GM03348 (cell line): ENCODE measurements at regions not wholly inside any gene's neighbourhood (a gene's known extent, or its start where the extent isn't known, plus 50 kb on each side); places are given as distances from the start of the nearest gene placed in this dataset.
"Not testable (repeated sequence)": the region's sequence is repeated elsewhere in the genome, so short reads cannot be mapped to it uniquely, and the experiment has no call there.

Source experiments
- DNase-seq: peaks from one replicate; pipeline ENCODE4 v3.0.0; 2012; ENCODE audit warnings: low spot score

DNA sequence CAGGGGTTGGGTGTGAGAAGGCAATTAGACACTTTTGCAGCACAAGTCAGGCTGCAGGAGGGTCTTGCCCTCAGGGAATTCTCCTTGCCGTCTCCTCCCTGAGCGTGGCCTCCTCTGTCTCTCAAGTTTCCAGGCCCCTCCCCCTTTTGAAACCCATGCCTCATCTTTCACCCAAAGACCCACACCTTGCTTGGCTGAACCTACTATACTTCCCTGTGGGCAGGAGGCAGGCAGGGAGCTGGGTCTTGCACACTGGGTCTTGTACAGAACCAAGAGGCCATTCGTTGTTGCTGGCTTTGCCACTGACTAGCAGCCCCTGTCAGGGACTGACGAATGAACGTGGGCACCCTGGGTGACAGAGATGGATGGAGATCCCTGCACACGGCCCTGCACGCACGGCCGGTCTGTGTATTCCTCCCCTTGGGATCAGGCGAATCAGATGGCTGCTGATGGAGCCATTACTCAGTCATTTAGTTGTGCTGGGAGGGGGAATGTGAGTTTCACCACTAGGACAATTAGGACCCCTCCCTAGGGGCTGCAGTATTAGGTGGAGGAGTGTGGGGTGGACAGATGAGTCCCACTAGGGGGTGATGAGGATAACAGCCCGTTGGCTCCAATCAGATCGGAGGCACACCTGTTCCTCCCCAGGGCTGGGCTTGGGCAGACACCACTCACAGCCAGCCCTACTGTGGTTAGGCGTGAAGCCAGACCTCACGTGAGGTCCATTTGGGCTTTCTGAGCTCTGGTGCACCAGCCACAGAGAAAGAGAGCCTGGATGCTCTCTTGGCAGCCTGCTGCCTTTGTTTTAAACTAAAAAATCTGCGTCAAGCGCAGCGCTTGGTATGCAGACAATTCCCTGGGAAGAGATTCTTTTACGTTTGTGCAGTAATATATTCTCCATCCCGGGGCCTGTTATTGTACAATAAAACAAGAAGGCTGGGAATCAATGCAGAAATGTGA, 167.7 kb upstream of the WSCD1 start:
- no peak for DNase-seq

DNA sequence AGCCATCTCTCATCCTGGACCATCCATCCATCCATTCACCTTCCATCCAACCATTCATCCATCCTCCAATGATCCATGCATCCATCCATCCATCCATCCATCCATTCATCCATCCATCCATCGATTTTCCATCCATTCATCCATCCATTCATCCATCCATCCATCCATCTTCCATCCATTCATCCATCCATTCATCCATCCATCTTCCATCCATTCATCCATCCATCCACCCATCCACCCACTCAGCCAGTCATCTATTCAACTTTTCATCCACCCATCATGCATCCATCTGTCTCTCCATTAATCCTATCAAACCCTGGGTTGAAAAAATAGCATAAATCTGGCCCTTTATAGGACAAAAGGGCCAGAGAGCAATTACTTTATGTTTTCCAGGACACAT, 158.3 kb upstream of the WSCD1 start:
- no peak for DNase-seq

GRCh38 chr17:5913032-5913531, 157.1 kb upstream of the WSCD1 start:
- DNase-seq: no peak

- no peak for DNase-seq
Measured at GRCh38 chr17:5913641-5914040, 156.5 kb upstream of the WSCD1 start.

DNA sequence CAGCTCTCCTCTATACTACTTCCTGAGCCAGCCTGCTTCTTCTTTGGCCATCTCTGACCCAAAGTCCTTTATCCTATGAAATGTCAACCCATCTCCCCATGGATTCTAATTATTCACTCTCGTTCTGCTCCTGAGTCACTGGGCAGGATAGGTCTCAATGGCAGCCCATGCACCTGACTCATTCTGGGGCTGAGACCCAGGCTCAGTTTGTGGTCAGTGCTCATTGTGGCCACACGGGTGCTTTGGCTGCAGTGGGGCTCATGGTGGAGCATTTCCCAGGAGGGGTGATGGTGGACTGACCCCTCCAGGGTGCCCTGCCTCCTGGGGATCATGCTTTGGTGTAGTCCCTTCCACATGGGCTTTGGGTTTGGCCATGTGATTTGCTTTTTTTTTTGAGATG, 154.8 kb upstream of the WSCD1 start:
- DNase-seq: no peak

GRCh38 chr17:5919089-5919488, 151.1 kb upstream of the WSCD1 start:
- DNase-seq: no peak

GRCh38 chr17:5921512-5922282, 148.5 kb upstream of the WSCD1 start:
- DNase-seq: no peak

GRCh38 chr17:5922476-5922875, 147.7 kb upstream of the WSCD1 start:
- no peak for DNase-seq

DNA sequence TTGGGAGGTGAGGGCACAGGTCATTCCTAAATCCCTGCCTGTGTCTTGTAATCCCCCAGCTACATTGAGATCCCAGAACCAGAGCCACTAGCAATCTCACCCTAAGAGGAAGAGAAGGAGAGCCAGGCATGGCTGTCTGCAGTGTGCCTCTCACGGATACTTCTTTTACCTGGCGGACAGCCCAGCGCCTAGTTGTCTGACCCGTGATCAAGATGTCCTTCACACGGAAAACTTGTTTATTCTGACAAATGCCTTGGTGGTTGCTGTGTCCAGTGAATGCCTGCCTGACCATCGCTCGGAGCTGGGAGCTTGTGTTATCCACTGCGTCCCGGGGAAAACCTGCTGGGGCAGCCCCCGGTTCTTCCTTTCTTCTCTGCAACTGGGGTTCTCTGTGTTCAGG, 140.5 kb upstream of the WSCD1 start:
- no peak for DNase-seq

DNA sequence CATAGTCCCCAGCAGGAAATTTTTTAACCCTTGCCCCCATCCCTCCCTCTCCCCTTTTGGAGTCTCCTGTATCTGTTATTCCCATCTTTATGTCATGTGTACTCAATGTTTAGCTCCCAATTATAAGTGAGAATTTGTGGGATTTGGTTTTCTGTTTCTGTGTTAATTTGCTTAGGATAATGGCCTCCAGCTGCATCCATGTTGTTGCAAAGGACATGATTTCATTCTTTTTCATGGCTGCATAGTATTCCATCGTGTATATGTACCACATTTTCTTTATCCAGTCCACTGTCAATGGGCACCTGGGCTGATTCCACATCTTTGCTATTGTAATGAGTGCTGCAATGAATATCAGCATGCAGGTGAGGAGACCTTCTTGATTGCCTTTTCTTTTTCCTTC, 139.6 kb upstream of the WSCD1 start:
- not testable (repeated sequence) for DNase-seq

- DNase-seq: no peak
Measured at GRCh38 chr17:5931616-5932015, 138.6 kb upstream of the WSCD1 start.

DNA sequence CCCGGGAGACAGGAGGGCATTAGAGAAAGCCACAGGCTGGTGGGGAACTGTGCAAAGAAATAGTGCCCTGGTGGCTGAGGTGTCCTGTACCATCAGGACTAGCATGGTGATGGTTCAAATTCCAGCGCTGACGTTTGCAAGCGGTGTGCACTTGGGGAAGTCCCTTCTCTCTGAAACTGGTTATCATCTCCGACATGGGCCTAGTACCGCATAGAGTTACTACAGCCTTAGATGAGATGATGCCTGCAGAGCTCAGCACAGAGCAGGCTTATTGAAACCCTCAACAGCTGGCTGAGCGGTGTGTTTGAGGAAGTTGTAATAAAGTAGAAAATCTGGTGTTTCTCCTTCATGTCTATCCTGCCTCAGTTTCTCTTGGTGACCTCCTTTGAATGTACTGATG, 136.7 kb upstream of the WSCD1 start:
- no peak for DNase-seq

GRCh38 chr17:5941258-5941657, 128.9 kb upstream of the WSCD1 start:
- no peak for DNase-seq

GRCh38 chr17:5942687-5943086, 127.5 kb upstream of the WSCD1 start:
- DNase-seq: no peak

DNA sequence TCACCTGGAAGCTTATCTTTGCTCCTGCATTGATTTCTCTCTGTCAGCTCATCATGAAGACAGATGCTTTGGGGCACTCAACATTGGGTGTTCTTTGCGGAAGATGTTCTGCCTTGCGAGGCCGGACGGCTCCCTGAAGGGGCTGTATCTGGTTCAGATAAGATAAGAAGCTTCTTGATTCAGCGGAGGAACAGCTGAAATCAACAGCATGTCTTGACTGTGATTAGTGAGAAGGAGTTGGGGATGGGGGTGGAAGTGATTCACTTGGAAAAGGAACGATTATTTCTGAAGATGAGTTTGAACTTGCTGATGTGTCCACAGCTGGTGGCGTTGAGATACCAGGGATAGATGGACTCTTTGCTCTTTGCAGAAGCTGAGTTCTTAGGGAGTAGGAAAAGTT, 126.9 kb upstream of the WSCD1 start:
- no peak for DNase-seq

- no peak for DNase-seq
Measured at GRCh38 chr17:5943982-5944381, 126.2 kb upstream of the WSCD1 start.

GRCh38 chr17:5947701-5948180, 122.4 kb upstream of the WSCD1 start:
- no peak for DNase-seq

DNA sequence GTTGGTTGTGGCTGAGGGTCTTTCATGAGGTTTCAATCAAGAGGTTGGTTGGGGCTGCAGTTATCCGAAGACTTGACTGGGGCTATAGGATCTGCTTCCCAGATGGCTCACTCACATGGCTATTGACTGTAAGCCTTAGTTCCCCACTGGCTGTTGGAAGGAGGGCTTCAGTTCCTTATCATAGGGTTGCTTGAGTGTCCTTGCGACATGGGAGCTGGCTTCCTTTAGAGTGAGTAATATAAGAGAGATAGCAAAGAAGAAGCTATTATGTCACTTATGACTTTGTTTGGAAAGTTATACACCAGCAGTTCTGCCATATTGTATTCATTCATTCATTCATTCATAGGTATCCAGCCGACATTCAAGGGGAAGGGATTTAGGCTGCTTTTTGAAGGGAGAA, 121.4 kb upstream of the WSCD1 start:
- no peak for DNase-seq

GRCh38 chr17:5950878-5951277, 119.3 kb upstream of the WSCD1 start:
- DNase-seq: no peak

DNA sequence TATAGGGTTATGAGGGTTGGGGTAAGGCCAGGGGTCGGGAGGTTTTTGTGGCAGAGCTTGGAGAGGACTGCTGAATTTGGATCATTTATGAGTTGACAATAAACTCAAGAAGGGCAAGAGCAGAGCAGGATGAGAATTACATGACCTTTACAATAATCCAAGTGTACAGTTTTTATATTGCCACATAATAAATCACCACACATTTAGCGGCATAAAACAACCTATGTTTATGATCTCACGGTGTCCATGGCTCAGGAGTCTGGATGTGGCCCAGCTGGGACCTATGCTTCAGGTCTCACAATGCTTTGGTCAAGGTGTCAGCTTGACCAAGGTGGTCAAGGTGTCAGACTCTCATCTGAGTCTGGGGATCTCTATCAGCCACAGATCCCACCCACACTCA, 118.3 kb upstream of the WSCD1 start:
- no peak for DNase-seq

GRCh38 chr17:5952518-5952917, 117.7 kb upstream of the WSCD1 start:
- DNase-seq: no peak

- no peak for DNase-seq
Measured at GRCh38 chr17:5955764-5956163, 114.4 kb upstream of the WSCD1 start.

DNA sequence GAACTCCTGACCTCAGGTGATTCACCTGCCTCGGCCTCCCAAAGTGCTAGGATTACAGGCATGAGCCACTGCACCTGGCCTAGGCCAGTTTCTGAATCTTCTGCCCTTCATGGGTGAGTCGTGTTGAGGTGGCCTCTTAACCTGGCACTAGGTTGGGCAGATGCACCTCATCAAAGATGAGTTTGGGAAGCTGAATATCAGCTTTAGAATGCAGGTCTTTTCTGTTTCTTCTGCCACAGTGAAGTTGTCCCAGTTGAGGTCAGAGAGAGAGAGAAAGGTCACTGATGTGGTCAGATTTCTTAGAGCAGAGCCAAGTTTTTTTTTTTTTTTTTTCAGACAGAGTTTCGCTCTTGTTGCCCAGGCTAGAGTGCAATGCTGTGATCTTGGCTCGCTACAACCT, 111.3 kb upstream of the WSCD1 start:
- no peak for DNase-seq
